ENCODE measurements at regions not wholly inside any gene's neighbourhood (a gene's known extent, or its start where the extent isn't known, plus 50 kb on each side); places are given as distances from the start of the nearest gene placed in this dataset.

- no peak overlapping the region for H3K27ac ChIP-seq (ENCODE audit: insufficient read depth, low read depth, low read length)
- TF ChIP-seq MAX (IDR thresholded peaks at IDR 0.05; ENCODE audit: insufficient read depth, insufficient read length): no peak
- TF ChIP-seq EZH2 (IDR thresholded peaks at IDR 0.05; ENCODE audit: borderline replicate concordance, low read depth, low read length, severe bottlenecking): no peak
- TF ChIP-seq GATA2 (IDR thresholded peaks at IDR 0.05; ENCODE audit: insufficient read depth, insufficient read length, low read depth, low read length): no peak
- no peak for TF ChIP-seq MYC (IDR thresholded peaks at IDR 0.05; ENCODE audit: low read depth, low read length)
- TF ChIP-seq POLR2A (IDR thresholded peaks at IDR 0.05; ENCODE audit: low read depth, low read length): no peak
- TF ChIP-seq FOS (IDR thresholded peaks at IDR 0.05; ENCODE audit: borderline replicate concordance, insufficient read depth, low read length): no peak
- no peak for TF ChIP-seq CTCF (IDR thresholded peaks at IDR 0.05; ENCODE audit: extremely low read depth in 1 of 2, insufficient read depth in 1 of 2, low read depth in 1 of 2, low read length in 2 of 2)
- no peak for TF ChIP-seq POLR2AphosphoS5 (IDR thresholded peaks at IDR 0.05; ENCODE audit: insufficient read depth, low read depth, low read length)
- no peak for TF ChIP-seq JUN (IDR thresholded peaks at IDR 0.05; ENCODE audit: borderline replicate concordance, insufficient read depth, insufficient read length, low read depth)
- no peaks in the 10 kb centered on the region for H4K20me1 ChIP-seq (replicated peaks; ENCODE audit: control insufficient read depth, extremely low read depth, insufficient read depth, low read length)
- no peaks in the 10 kb centered on the region for H3K9me3 ChIP-seq (replicated peaks; ENCODE audit: control insufficient read depth, insufficient read depth, low read length)
- no peak overlapping the region for H3K9ac ChIP-seq (replicated peaks; ENCODE audit: extremely low read depth, insufficient read depth, low read length)
- no peaks in the 10 kb centered on the region for H3K79me2 ChIP-seq (ENCODE audit: control insufficient read depth, insufficient read depth, low read length)
- H3K9me1 ChIP-seq (replicated peaks; ENCODE audit: control insufficient read depth, extremely low read depth, insufficient read depth, low read length): no peaks in the 10 kb centered on the region
- BruUV-seq (replicated peaks): no TSS peak
- ChIA-PET POLR2A (no interaction called here), CTCF (interaction anchor here (1.3 kb wide), 1 partner anchor 160 kb away, joined by 3 read pairs; no protein-coding TSS in a partner anchor)
- H3K4me2 ChIP-seq (ENCODE audit: insufficient read depth, low read length): no peak overlapping the region
- no peaks in the 10 kb centered on the region for H3K27me3 ChIP-seq (ENCODE audit: control insufficient read depth in 2 of 2, insufficient read depth in 2 of 2, low read length in 2 of 2)
- DNase-seq (ENCODE audit: low read depth, low spot score): no peak
- intact Hi-C loops (cut with micrococcal nuclease) (no loop called here), dilution Hi-C loops (cut with MboI; ENCODE audit: extremely low pct_ligation_motif_present, low sequenced_read_pairs) (no loop called here)
- no peak overlapping the region for H2AFZ ChIP-seq (ENCODE audit: low read depth, low read length)
- no peak overlapping the region for H3K4me3 ChIP-seq (replicated peaks in 1 of 3; ENCODE audit: insufficient read depth in 1 of 3, low read depth in 1 of 3, low read length in 3 of 3)
- H3K4me1 ChIP-seq (ENCODE audit: control insufficient read depth, extremely low read depth, insufficient read depth, low read length): no peaks in the 10 kb centered on the region
- FAIRE-seq: no peak
- no peaks in the 10 kb centered on the region for H3K36me3 ChIP-seq (ENCODE audit: control insufficient read depth in 2 of 2, extremely low read depth in 1 of 2, insufficient read depth in 2 of 2, low read length in 2 of 2)
Observed at GRCh38 chr6:113699239-113699638, 157.9 kb upstream of the MARCKS start.

All from endothelial cell of umbilical vein (primary cell).